ENCODE measurements at regions not wholly inside any gene's neighbourhood (a gene's known extent, or its start where the extent isn't known, plus 50 kb on each side); places are given as distances from the start of the nearest gene placed in this dataset.

DNA sequence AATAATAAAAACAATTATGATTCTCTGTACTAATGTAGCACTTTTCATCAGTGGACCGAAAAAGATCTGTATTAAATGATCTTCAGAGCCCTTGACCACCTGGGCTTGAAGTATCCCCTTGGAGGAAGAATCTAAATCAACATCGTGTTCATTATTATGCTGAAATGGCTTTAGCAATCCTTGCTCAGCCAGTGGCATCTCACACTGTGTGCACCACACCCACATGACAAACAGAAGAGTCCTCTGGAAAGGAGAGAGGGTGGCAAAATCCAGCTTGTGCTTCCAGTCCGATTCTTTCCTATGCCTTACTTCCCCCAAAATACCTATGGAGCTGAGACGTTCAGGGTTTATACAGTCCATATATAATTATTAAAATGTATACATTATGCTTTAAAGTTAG, 318.5 kb upstream of the RUNX1 start:
- Histone ChIP-seq H3K27ac (replicated peaks) (no peak overlapping the region), H3K4me3 (replicated peaks; ENCODE audit: insufficient read depth, low read length) (no peak overlapping the region), H3K27me3 (ENCODE audit: insufficient read depth, poor library complexity, severe bottlenecking) (no peaks in the 10 kb centered on the region)
- TF ChIP-seq POLR2AphosphoS5 (IDR thresholded peaks at IDR 0.05; ENCODE audit: low read depth) (no peak), GABPA (IDR thresholded peaks at IDR 0.05; ENCODE audit: low read depth) (no peak), SPI1 (IDR thresholded peaks at IDR 0.05; ENCODE audit: borderline replicate concordance, low read depth) (no peak)
- TF ChIP-seq, protein P1, sequence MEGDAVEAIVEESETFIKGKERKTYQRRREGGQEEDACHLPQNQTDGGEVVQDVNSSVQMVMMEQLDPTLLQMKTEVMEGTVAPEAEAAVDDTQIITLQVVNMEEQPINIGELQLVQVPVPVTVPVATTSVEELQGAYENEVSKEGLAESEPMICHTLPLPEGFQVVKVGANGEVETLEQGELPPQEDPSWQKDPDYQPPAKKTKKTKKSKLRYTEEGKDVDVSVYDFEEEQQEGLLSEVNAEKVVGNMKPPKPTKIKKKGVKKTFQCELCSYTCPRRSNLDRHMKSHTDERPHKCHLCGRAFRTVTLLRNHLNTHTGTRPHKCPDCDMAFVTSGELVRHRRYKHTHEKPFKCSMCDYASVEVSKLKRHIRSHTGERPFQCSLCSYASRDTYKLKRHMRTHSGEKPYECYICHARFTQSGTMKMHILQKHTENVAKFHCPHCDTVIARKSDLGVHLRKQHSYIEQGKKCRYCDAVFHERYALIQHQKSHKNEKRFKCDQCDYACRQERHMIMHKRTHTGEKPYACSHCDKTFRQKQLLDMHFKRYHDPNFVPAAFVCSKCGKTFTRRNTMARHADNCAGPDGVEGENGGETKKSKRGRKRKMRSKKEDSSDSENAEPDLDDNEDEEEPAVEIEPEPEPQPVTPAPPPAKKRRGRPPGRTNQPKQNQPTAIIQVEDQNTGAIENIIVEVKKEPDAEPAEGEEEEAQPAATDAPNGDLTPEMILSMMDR (IDR thresholded peaks at IDR 0.05; ENCODE audit: insufficient read depth, low read length), result no peak
- TF ChIP-seq, protein P2, sequence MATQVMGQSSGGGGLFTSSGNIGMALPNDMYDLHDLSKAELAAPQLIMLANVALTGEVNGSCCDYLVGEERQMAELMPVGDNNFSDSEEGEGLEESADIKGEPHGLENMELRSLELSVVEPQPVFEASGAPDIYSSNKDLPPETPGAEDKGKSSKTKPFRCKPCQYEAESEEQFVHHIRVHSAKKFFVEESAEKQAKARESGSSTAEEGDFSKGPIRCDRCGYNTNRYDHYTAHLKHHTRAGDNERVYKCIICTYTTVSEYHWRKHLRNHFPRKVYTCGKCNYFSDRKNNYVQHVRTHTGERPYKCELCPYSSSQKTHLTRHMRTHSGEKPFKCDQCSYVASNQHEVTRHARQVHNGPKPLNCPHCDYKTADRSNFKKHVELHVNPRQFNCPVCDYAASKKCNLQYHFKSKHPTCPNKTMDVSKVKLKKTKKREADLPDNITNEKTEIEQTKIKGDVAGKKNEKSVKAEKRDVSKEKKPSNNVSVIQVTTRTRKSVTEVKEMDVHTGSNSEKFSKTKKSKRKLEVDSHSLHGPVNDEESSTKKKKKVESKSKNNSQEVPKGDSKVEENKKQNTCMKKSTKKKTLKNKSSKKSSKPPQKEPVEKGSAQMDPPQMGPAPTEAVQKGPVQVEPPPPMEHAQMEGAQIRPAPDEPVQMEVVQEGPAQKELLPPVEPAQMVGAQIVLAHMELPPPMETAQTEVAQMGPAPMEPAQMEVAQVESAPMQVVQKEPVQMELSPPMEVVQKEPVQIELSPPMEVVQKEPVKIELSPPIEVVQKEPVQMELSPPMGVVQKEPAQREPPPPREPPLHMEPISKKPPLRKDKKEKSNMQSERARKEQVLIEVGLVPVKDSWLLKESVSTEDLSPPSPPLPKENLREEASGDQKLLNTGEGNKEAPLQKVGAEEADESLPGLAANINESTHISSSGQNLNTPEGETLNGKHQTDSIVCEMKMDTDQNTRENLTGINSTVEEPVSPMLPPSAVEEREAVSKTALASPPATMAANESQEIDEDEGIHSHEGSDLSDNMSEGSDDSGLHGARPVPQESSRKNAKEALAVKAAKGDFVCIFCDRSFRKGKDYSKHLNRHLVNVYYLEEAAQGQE (IDR thresholded peaks at IDR 0.05; ENCODE audit: insufficient replicate concordance, low read depth), result no peak
- DNase-seq (ENCODE audit: low read depth in 1 of 2, low spot score in 1 of 2), result no peak

GRCh38 chr21:35366394-35367080, 317.4 kb upstream of the RUNX1 start:
- H3K4me3 ChIP-seq (replicated peaks; ENCODE audit: insufficient read depth, low read length), result no peak overlapping the region
- H3K27me3 ChIP-seq (ENCODE audit: insufficient read depth, poor library complexity, severe bottlenecking), result no peaks in the 10 kb centered on the region
- DNase-seq (ENCODE audit: low read depth in 1 of 2, low spot score in 1 of 2), result no peak
- TF ChIP-seq GABPA (IDR thresholded peaks at IDR 0.05; ENCODE audit: low read depth) (no peak), POLR2AphosphoS5 (IDR thresholded peaks at IDR 0.05; ENCODE audit: low read depth) (no peak), SPI1 (IDR thresholded peaks at IDR 0.05; ENCODE audit: borderline replicate concordance, low read depth) (no peak)
- TF ChIP-seq, protein P1 (IDR thresholded peaks at IDR 0.05; ENCODE audit: insufficient read depth, low read length), result no peak
- no peak overlapping the region for H3K27ac ChIP-seq (replicated peaks)

DNA sequence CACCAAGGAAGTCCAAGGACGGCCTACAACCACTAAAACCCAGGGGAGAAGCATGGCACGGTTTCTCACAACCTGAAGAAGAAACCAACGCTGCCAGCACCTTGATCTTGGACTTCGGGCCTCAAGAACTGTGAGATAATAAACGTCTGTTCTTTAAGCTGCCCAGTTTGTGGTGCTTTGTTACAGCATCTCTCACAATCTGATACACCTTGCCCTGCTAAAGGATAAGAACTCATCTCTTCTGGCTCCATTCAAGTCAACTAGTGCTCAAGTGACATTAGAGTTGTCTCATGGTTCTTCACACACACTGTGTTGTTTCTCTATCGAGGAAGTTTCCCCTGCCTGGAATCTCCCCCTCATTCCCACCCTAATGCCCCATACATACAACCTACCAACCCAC, 314.4 kb upstream of the RUNX1 start:
- no peak for DNase-seq (ENCODE audit: low read depth in 1 of 2, low spot score in 1 of 2)
- no peaks in the 10 kb centered on the region for H3K27me3 ChIP-seq (ENCODE audit: insufficient read depth, poor library complexity, severe bottlenecking)
- H3K27ac ChIP-seq (replicated peaks), result no peak overlapping the region
- no peak for TF ChIP-seq SPI1 (IDR thresholded peaks at IDR 0.05; ENCODE audit: borderline replicate concordance, low read depth)
- no peak for TF ChIP-seq POLR2AphosphoS5 (IDR thresholded peaks at IDR 0.05; ENCODE audit: low read depth)
- TF ChIP-seq, protein P1 (IDR thresholded peaks at IDR 0.05; ENCODE audit: insufficient read depth, low read length), result no peak
- TF ChIP-seq, protein P2 (IDR thresholded peaks at IDR 0.05; ENCODE audit: insufficient replicate concordance, low read depth), result no peak
- no peak for TF ChIP-seq GABPA (IDR thresholded peaks at IDR 0.05; ENCODE audit: low read depth)
- H3K4me3 ChIP-seq (replicated peaks; ENCODE audit: insufficient read depth, low read length), result no peak overlapping the region

GRCh38 chr21:35361988-35362387, 312.9 kb upstream of the RUNX1 start:
- DNase-seq (ENCODE audit: low read depth in 1 of 2, low spot score in 1 of 2), result no peak
- Histone ChIP-seq H3K27me3 (ENCODE audit: insufficient read depth, poor library complexity, severe bottlenecking) (no peaks in the 10 kb centered on the region), H3K4me3 (replicated peaks; ENCODE audit: insufficient read depth, low read length) (no peak overlapping the region), H3K27ac (replicated peaks) (no peak overlapping the region)
- TF ChIP-seq, protein P2 (IDR thresholded peaks at IDR 0.05; ENCODE audit: insufficient replicate concordance, low read depth), result no peak

All from HL-60 (cell line).